Esophagus muscularis mucosa (tissue), 4 donors: ENCODE measurements at regions not wholly inside any gene's neighbourhood (a gene's known extent, or its start where the extent isn't known, plus 50 kb on each side); places are given as distances from the start of the nearest gene placed in this dataset.

Source experiments
- DNase-seq: peaks from one replicate; pipeline ENCODE4 v3.0.0-alpha.2; 2017; ENCODE audit errors: extremely low spot score
- H3K27ac ChIP-seq, 4 donors: fragments of 200-600 bp; sonication (generic); replicated peaks in 1 of 4; 1 replicate in 3 of 4; 2 replicates in 1 of 4; pipeline ENCODE4 v1.5.1; 2016 to 2019; ENCODE audit warnings: mild to moderate bottlenecking in 1 of 4
- H3K27me3 ChIP-seq, 4 donors: fragments of 200-600 bp; sonication (generic); one replicate each; pipeline versions ENCODE4 v1.5.1 to v1.6.0; 2016 to 2019
- H3K36me3 ChIP-seq, 4 donors: fragments of 200-600 bp; sonication (generic); one replicate each; pipeline ENCODE4 v1.5.1; 2016 to 2019
- H3K4me1 ChIP-seq, 4 donors: fragments of 200-600 bp; sonication (generic); one replicate each; pipeline ENCODE4 v1.5.1; 2016 to 2019
- H3K4me3 ChIP-seq, 4 donors: fragments of 200-600 bp; sonication (generic); 1 replicate in 2 of 4; 2 replicates in 2 of 4; pipeline ENCODE4 v1.5.1; 2016 to 2019; ENCODE audit warnings: mild to moderate bottlenecking in 4 of 4, moderate library complexity in 1 of 4
- H3K9me3 ChIP-seq, 4 donors: fragments of 200-600 bp; sonication (generic); 1 replicate in 3 of 4; 2 replicates in 1 of 4; pipeline ENCODE4 v1.5.1; 2016 to 2019
- CTCF ChIP-seq, 3 experiments: fragments of 200-600 bp in 2 of 3; fragments of 450-650 bp in 1 of 3; sonication (generic) in 2 of 3; IDR thresholded peaks; one replicate each; pipeline ENCODE4 v1.5.1; 2017 to 2019; ENCODE audit warnings: antibody characterized with exemption in 3 of 3, mild to moderate bottlenecking in 2 of 3, moderate library complexity in 1 of 3
- EP300 ChIP-seq: sonication (generic); formaldehyde crosslinking; IDR thresholded peaks from one replicate; pipeline ENCODE4 v1.6.1; 2017; ENCODE audit warnings: antibody characterized with exemption
- POLR2A ChIP-seq: fragments of 450-650 bp; IDR thresholded peaks from one replicate; pipeline ENCODE4 v1.6.1; 2017; ENCODE audit warnings: antibody characterized with exemption, moderate library complexity, mild to moderate bottlenecking, low read depth
- POLR2AphosphoS5 ChIP-seq, 2 donors: sonication (generic); formaldehyde crosslinking; IDR thresholded peaks; one replicate each; pipeline ENCODE4 v1.6.1; 2017; ENCODE audit warnings: antibody characterized with exemption in 2 of 2
- WGBS: methylation state at CpG from one replicate; pipeline ENCODE4 v1.1.5; 2018; 5-methylcytosine and 5-hydroxymethylcytosine counted together
- intact Hi-C: fragments of 100-400 bp; cut with DNase I; formaldehyde crosslinking; loops from one replicate; pipeline ENCODE4 v1.15.1; 2023

- 87% methylated on average over 7 of the region's 7 CpGs for WGBS
- no peak for DNase-seq
- no peaks in the 10 kb centered on the region for H3K36me3 ChIP-seq
- H3K4me3 ChIP-seq, result no peak overlapping the region
- peaks cover 0 to 7% (median 2%) of the 10 kb centered on the region in 4 donors for H3K4me1 ChIP-seq
- H3K9me3 ChIP-seq, result no peaks in the 10 kb centered on the region
- intact Hi-C loops, result no loop called here
- H3K27ac ChIP-seq, result no peak overlapping the region
- no peaks in the 10 kb centered on the region for H3K27me3 ChIP-seq
- TF ChIP-seq POLR2A, result no peak
- TF ChIP-seq CTCF (IDR thresholded peaks at IDR 0.05), result no peak
- TF ChIP-seq POLR2AphosphoS5 (IDR thresholded peaks at IDR 0.05), result no peak
- no peak for TF ChIP-seq EP300
Measured at GRCh38 chr12:87690236-87690810, 338.9 kb downstream of the C12orf50 start.

DNA sequence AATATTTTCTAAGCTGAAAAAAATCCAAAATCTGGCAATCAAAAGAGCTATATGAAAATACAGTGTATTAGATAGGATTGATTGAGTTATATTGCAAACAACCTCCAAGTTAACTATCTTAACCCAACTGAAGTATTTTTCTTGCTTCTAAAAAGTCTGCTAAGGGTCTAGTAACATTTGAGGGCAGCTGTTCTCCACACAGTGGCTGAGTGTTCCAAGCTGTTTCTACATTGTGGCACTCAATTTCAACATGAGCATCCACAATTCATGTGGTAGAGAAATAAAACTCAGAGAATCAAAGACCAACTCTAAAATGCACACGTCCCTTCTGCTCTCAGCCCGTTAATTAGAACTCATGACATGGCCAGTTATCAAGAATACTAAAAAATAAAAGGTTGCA, 340.0 kb downstream of the C12orf50 start:
- DNase-seq, result no peak
- 91% methylated on average over 2 of the region's 2 CpGs for WGBS
- H3K9me3 ChIP-seq, result no peaks in the 10 kb centered on the region
- intact Hi-C loops, result no loop called here
- no peaks in the 10 kb centered on the region for H3K36me3 ChIP-seq
- no peak overlapping the region for H3K27ac ChIP-seq
- peaks cover 0 to 7% (median 2%) of the 10 kb centered on the region in 4 donors for H3K4me1 ChIP-seq
- H3K4me3 ChIP-seq, result no peak overlapping the region
- TF ChIP-seq CTCF (IDR thresholded peaks at IDR 0.05) (no peak), POLR2AphosphoS5 (IDR thresholded peaks at IDR 0.05) (no peak), EP300 (no peak), POLR2A (no peak)
- H3K27me3 ChIP-seq, result no peaks in the 10 kb centered on the region

- Histone ChIP-seq H3K4me1 (peaks cover 0 to 7% (median 2%) of the 10 kb centered on the region in 4 donors), H3K36me3 (no peaks in the 10 kb centered on the region), H3K9me3 (no peaks in the 10 kb centered on the region), H3K27ac (no peak overlapping the region), H3K4me3 (no peak overlapping the region), H3K27me3 (no peaks in the 10 kb centered on the region)
- DNase-seq, result no peak
- intact Hi-C loops, result no loop called here
- TF ChIP-seq POLR2AphosphoS5 (IDR thresholded peaks at IDR 0.05), result no peak
- WGBS, result 7% methylated on average over 6 of the region's 6 CpGs
Measured at GRCh38 chr12:87687362-87687761, 341.8 kb downstream of the C12orf50 start.

DNA sequence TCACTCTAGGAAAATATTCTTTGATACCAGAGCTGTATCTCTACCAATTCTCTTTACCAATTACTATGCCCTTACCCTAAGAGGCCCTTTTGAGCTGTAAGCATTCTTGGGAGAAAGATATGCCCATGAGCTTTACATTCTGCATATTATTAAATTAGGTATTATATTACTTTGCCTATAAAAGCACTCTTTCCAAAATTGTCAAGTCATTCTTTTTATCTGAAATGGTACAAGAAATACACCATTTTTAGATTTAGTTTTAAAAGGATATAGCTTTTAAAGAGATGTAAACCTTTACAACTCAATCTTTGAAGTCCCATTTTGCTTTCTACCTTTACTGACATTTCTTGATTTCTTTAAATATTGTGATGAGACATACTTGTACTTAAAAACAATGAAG, 343.5 kb downstream of the C12orf50 start:
- no peak overlapping the region for H3K4me3 ChIP-seq
- peaks cover 0 to 7% (median 2%) of the 10 kb centered on the region in 4 donors for H3K4me1 ChIP-seq
- H3K27ac ChIP-seq, result no peak overlapping the region
- DNase-seq, result no peak
- no peaks in the 10 kb centered on the region for H3K9me3 ChIP-seq
- TF ChIP-seq POLR2AphosphoS5 (IDR thresholded peaks at IDR 0.05) (no peak), EP300 (no peak), POLR2A (no peak), CTCF (IDR thresholded peaks at IDR 0.05) (no peak)
- no peaks in the 10 kb centered on the region for H3K27me3 ChIP-seq
- intact Hi-C loops, result no loop called here
- no peaks in the 10 kb centered on the region for H3K36me3 ChIP-seq

DNA sequence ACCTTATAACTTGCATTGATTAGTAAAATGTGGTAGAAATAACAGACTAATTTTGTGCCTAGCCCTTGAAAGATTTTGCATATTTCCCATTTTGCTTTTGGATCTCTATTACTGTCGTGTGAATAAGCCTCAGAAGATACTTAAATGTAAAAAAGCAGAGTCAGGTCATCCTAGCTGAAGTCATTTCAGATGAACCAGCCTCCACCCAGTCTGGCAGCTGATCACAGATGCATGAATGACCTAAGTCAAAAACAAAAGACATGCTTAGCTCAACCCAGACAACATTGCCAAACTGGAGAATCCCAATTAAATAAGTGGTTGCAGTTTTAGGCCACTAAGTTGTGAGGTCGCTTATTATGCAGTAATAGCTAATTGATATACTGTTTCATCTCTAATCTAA, 349.9 kb downstream of the C12orf50 start:
- Histone ChIP-seq H3K9me3 (no peaks in the 10 kb centered on the region), H3K36me3 (no peaks in the 10 kb centered on the region), H3K4me1 (no peaks in the 10 kb centered on the region), H3K4me3 (no peak overlapping the region), H3K27me3 (no peaks in the 10 kb centered on the region), H3K27ac (no peak overlapping the region)
- TF ChIP-seq EP300 (no peak), POLR2AphosphoS5 (IDR thresholded peaks at IDR 0.05) (no peak), POLR2A (no peak), CTCF (IDR thresholded peaks at IDR 0.05) (no peak)
- DNase-seq, result no peak
- 65% methylated on average over 2 of the region's 2 CpGs for WGBS
- intact Hi-C loops, result no loop called here
